B cell (primary cell): ENCODE measurements at regions not wholly inside any gene's neighbourhood (a gene's known extent, or its start where the extent isn't known, plus 50 kb on each side); places are given as distances from the start of the nearest gene placed in this dataset.

Experiments used
- ATAC-seq: fragments of 200-7000 bp; cut with Tn5 transposase; one replicate; pipeline ENCODE4 v1.10.0; 2021; ENCODE audit warnings: low read depth, mild to moderate bottlenecking, moderate number of reproducible peaks, moderate library complexity
- CTCF ChIA-PET: fragments of 350-600 bp; sonication (Branson Sonifier 250); formaldehyde crosslinking; loops from one replicate; lab custom pipeline; 2021; ENCODE audit warnings: antibody characterized with exemption, inconsistent platforms; lab: Charles Lee
- POLR2A ChIA-PET: fragments of 350-600 bp; sonication (Branson Sonifier 250); formaldehyde crosslinking; loops from one replicate; lab custom pipeline; 2021; ENCODE audit warnings: antibody characterized with exemption; lab: Charles Lee
- DNase-seq: peaks from one replicate; pipeline ENCODE4 v3.0.0; 2013
- H2AFZ ChIP-seq: 2 replicates; pipeline ENCODE4 v1.6.1; 2012; ENCODE audit warnings: mild to moderate bottlenecking, low read depth, low read length; ENCODE audit not compliant: insufficient read depth, poor library complexity, severe bottlenecking
- H3K27ac ChIP-seq, 2 donors: 1 replicate in 1 of 2; 2 replicates in 1 of 2; pipeline ENCODE4 v1.5.1; 2012 to 2013; ENCODE audit warnings: low read length in 2 of 2, mild to moderate bottlenecking in 2 of 2, moderate library complexity in 1 of 2
- H3K27me3 ChIP-seq, 4 experiments: fragments of 200-600 bp in 1 of 4; sonication (generic) in 1 of 4; replicated peaks in 1 of 4; 1 replicate in 2 of 4; 2 replicates in 2 of 4; pipeline versions ENCODE4 v1.6.1 to v1.7.0; 2013 to 2016; ENCODE audit warnings: low read length in 3 of 4, mild to moderate bottlenecking in 2 of 4, mixed read lengths in 1 of 4, moderate library complexity in 1 of 4; ENCODE audit not compliant: insufficient read depth in 4 of 4, control insufficient read depth in 3 of 4; ENCODE audit errors: control extremely low read depth in 1 of 4
- H3K36me3 ChIP-seq, 2 experiments: replicated peaks in 1 of 2; 1 replicate in 1 of 2; 2 replicates in 1 of 2; pipeline versions ENCODE4 v1.6.1 to v1.7.1; 2013; ENCODE audit warnings: low read length in 1 of 2; ENCODE audit not compliant: insufficient read depth in 2 of 2, control insufficient read depth in 1 of 2; ENCODE audit errors: control extremely low read depth in 1 of 2, extremely low read depth in 1 of 2
- H3K4me1 ChIP-seq, 2 donors: fragments of 200-600 bp in 1 of 2; sonication (generic) in 1 of 2; 1 replicate in 1 of 2; 2 replicates in 1 of 2; pipeline versions ENCODE4 v1.5.1 to v1.6.1; 2013 to 2017; ENCODE audit warnings: low read length in 2 of 2; ENCODE audit not compliant: control insufficient read depth in 2 of 2, insufficient read depth in 2 of 2
- H3K4me2 ChIP-seq: replicated peaks from 2 replicates; pipeline ENCODE3; 2012; ENCODE audit warnings: mild to moderate bottlenecking, low read depth, low read length; ENCODE audit not compliant: poor library complexity, severe bottlenecking
- H3K4me3 ChIP-seq, 5 experiments: fragments of 200-600 bp in 1 of 5; sonication (generic) in 1 of 5; 1 replicate in 3 of 5; 2 replicates in 2 of 5; pipeline versions ENCODE4 v1.5.1 to v1.7.0; 2011 to 2016; ENCODE audit warnings: low read length in 4 of 5, mild to moderate bottlenecking in 4 of 5, low read depth in 2 of 5, control low read depth in 1 of 5, moderate library complexity in 1 of 5; ENCODE audit not compliant: insufficient read depth in 1 of 5; ENCODE audit errors: control extremely low read depth in 1 of 5, extremely low read depth in 1 of 5
- H3K79me2 ChIP-seq: fragments of 200-600 bp; sonication (generic); one replicate; pipeline ENCODE4 v1.6.0; 2016; ENCODE audit warnings: low read length; ENCODE audit not compliant: control insufficient read depth, insufficient read depth
- H3K9ac ChIP-seq: fragments of 200-600 bp; sonication (generic); 2 replicates; pipeline ENCODE4 v1.6.1; 2017; ENCODE audit warnings: mild to moderate bottlenecking, low read length, moderate library complexity
- H3K9me3 ChIP-seq, 3 donors: one replicate each; pipeline versions ENCODE4 v1.6.1 to v1.7.1; 2013; ENCODE audit warnings: low read length in 2 of 3; ENCODE audit not compliant: control insufficient read depth in 2 of 3, insufficient read depth in 1 of 3; ENCODE audit errors: control extremely low read depth in 1 of 3
- H4K20me1 ChIP-seq: 2 replicates; pipeline ENCODE4 v1.6.0; 2012; ENCODE audit warnings: mild to moderate bottlenecking, low read length; ENCODE audit not compliant: insufficient read depth, control insufficient read depth, poor library complexity, severe bottlenecking
- H3K27ac Mint-ChIP-seq: one replicate; pipeline ENCODE4 v1.8.0; 2021; ENCODE audit warnings: mixed read lengths
- H3K27me3 Mint-ChIP-seq: one replicate; pipeline ENCODE4 v1.8.0; 2021; ENCODE audit warnings: mixed read lengths
- H3K4me1 Mint-ChIP-seq: one replicate; pipeline ENCODE4 v1.8.0; 2021; ENCODE audit warnings: mixed read lengths
- H3K4me3 Mint-ChIP-seq: one replicate; pipeline ENCODE4 v1.8.0; 2021; ENCODE audit warnings: mixed read lengths
- H3K9me3 Mint-ChIP-seq: one replicate; pipeline ENCODE4 v1.8.0; 2022; ENCODE audit warnings: mixed read lengths; ENCODE audit not compliant: insufficient read depth
- CTCF ChIP-seq: fragments of 200-600 bp; IDR thresholded peaks from one replicate; pipeline ENCODE4 v1.8.0; 2022; ENCODE audit warnings: antibody characterized with exemption, mild to moderate bottlenecking
- EZH2 ChIP-seq: IDR thresholded peaks from 2 replicates; pipeline ENCODE4 v1.6.1; 2012; ENCODE audit warnings: borderline replicate concordance, low read depth, mild to moderate bottlenecking, moderate library complexity, low read length; ENCODE audit not compliant: insufficient read depth, poor library complexity, severe bottlenecking
- WGBS: methylation state at CpG from one replicate; pipeline ENCODE4 v1.1.5; 2013; ENCODE audit warnings: missing lambda C conversion rate; ENCODE audit not compliant: insufficient coverage; 5-methylcytosine and 5-hydroxymethylcytosine counted together
- intact Hi-C: fragments of 100-400 bp; cut with micrococcal nuclease; formaldehyde crosslinking; loops from one replicate; pipeline ENCODE4 v1.10.0; 2022

- H3K9me3 ChIP-seq, result peaks cover 1 to 15% (median 3%) of the 10 kb centered on the region in 3 donors
- no peak for TF ChIP-seq CTCF
- no peak for TF ChIP-seq EZH2
These were observed 979.7 kb downstream of the TBC1D32 start for GRCh38 chr6:120354452-120355098.

DNA sequence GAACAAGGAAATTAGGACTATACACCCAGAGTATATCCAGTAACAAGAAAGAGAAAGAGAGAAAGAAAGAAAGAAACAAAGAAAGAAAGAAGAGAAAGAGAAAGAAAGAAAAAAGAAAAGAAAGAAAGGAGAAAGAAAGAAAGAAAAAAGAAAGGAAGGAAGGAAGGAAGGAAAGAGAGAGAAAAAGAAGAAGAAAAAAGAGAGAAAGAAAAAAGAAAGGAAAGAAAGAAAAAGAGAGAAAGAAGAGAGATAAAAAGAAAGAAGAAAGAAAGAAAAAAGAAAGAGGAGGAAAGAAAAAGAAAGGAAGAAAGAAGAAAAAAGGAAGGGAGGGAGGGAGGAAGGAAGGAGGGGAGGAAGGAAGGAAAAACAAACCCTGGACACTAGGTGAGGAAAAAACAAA, 981.8 kb downstream of the TBC1D32 start:
- H3K27me3 Mint-ChIP-seq, result no peaks in the 10 kb centered on the region
- Histone ChIP-seq H3K4me1 (peaks cover 0 to 7% of the 10 kb centered on the region in 2 donors), H2AFZ (no peak overlapping the region), H3K4me2 (no peak overlapping the region), H3K27ac (no peak overlapping the region), H3K9me3 (no peaks in the 10 kb centered on the region), H3K79me2 (no peaks in the 10 kb centered on the region), H3K9ac (no peak overlapping the region), H3K4me3 (no peak overlapping the region), H3K36me3 (no peaks in the 10 kb centered on the region), H3K27me3 (no peaks in the 10 kb centered on the region), H4K20me1 (no peaks in the 10 kb centered on the region)
- ATAC-seq (no peak), DNase-seq (no peak)
- no peak overlapping the region for H3K4me3 Mint-ChIP-seq
- peaks cover 11% of the 10 kb centered on the region for H3K4me1 Mint-ChIP-seq
- peaks cover 5% of the 10 kb centered on the region for H3K9me3 Mint-ChIP-seq
- intact Hi-C loops, result no loop called here
- TF ChIP-seq EZH2 (no peak), CTCF (peak; percentile 47)
- POLR2A ChIA-PET, result no interaction called here
- CTCF ChIA-PET, result no interaction called here
- no peak overlapping the region for H3K27ac Mint-ChIP-seq

More at GRCh38 chr6:120354452-120355098, 979.7 kb downstream of the TBC1D32 start:
- Histone ChIP-seq H3K4me1 (peaks cover 0 to 7% of the 10 kb centered on the region in 2 donors), H3K9ac (no peak overlapping the region), H3K4me3 (no peak overlapping the region), H3K27me3 (no peaks in the 10 kb centered on the region), H3K4me2 (no peak overlapping the region), H3K27ac (no peak overlapping the region), H3K79me2 (no peaks in the 10 kb centered on the region), H3K36me3 (no peaks in the 10 kb centered on the region), H2AFZ (no peak overlapping the region), H4K20me1 (no peaks in the 10 kb centered on the region)
- ChIA-PET POLR2A (no interaction called here), CTCF (no interaction called here)
- Mint-ChIP-seq H3K9me3 (peaks cover 7% of the 10 kb centered on the region), H3K27ac (no peak overlapping the region), H3K4me1 (peaks cover 11% of the 10 kb centered on the region), H3K4me3 (no peak overlapping the region), H3K27me3 (no peaks in the 10 kb centered on the region)
- WGBS, result no CpG with 5 or more reads among the region's 1 CpG
- intact Hi-C loops, result no loop called here
- ATAC-seq, result no peak
- DNase-seq, result no peak
